ENCODE measurements at regions not wholly inside any gene's neighbourhood (a gene's known extent, or its start where the extent isn't known, plus 50 kb on each side); places are given as distances from the start of the nearest gene placed in this dataset.

DNA sequence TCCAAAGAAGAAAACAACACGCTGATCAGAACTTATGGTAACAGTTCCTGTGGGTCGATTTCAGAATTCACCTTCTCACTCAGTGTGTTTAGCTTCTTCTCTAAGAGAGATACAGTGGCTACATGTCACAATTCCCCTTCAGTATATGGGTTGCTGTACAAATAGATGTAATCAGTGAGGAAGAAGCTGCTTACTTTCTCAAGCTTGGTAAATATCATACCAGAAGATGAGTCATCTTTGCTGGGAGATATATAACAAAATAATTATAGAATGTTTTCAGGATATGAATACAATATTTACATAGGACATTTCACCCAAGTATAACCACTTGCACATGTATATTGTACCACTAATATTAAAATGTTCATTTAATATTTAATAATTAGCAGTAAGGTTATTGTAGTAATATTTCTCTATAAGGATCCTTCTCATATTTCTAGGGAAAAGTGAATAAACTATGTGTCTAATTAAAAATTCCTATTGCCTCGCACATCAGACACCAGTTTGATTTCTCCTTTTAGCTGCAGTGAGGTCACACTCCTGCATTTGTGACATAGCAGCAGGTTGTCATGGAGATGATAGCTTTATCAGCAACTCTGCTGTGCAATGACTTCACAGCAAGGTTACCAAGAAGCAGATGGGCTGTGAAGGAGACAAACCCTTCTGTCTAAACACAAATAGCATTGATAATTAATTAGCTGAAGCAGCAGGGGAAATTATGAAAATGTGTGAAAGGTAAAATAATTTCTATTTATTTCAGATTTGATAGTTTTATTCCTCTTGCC is 211.4 kb downstream of the TUSC7 start:
- H3K4me2 ChIP-seq (ENCODE audit: unreplicated experiment) = no peak overlapping the region
- no peak for TF ChIP-seq EZH2 (IDR thresholded peaks at IDR 0.05; ENCODE audit: insufficient read depth, poor library complexity, severe bottlenecking)
- no peak for TF ChIP-seq EZH2phosphoT487 (IDR thresholded peaks at IDR 0.05; ENCODE audit: insufficient read depth, low read depth)
- H3K9me3 ChIP-seq (ENCODE audit: low read depth) = no peaks in the 10 kb centered on the region
- in situ Hi-C loops (cut with MboI) = no loop called here
- H3K4me3 ChIP-seq = no peak overlapping the region
- H3K79me2 ChIP-seq (ENCODE audit: insufficient read depth) = no peaks in the 10 kb centered on the region
- no peak overlapping the region for H3K9ac ChIP-seq
- peak; percentile 4 for DNase-seq
- no peaks in the 10 kb centered on the region for H3F3A ChIP-seq (ENCODE audit: insufficient read depth)
- WGBS, 2 experiments (ENCODE audit: low coverage in 1 of 2, low lambda C conversion rate in 2 of 2, missing lambda C conversion rate in 2 of 2) = 63 to 65% methylated on average over 3 of the region's 3 CpGs
- H3K36me3 ChIP-seq (ENCODE audit: low read depth) = no peaks in the 10 kb centered on the region
- no peak overlapping the region for H2AFZ ChIP-seq
- H3K27me3 ChIP-seq (replicated peaks; ENCODE audit: insufficient read depth) = no peaks in the 10 kb centered on the region
- no peak overlapping the region for H3K27ac ChIP-seq
- no peaks in the 10 kb centered on the region for H3K9me2 ChIP-seq (ENCODE audit: insufficient read depth)
- H4K20me1 ChIP-seq (ENCODE audit: insufficient read depth) = no peaks in the 10 kb centered on the region
- no peaks in the 10 kb centered on the region for H3K4me1 ChIP-seq (ENCODE audit: insufficient read depth)

DNA sequence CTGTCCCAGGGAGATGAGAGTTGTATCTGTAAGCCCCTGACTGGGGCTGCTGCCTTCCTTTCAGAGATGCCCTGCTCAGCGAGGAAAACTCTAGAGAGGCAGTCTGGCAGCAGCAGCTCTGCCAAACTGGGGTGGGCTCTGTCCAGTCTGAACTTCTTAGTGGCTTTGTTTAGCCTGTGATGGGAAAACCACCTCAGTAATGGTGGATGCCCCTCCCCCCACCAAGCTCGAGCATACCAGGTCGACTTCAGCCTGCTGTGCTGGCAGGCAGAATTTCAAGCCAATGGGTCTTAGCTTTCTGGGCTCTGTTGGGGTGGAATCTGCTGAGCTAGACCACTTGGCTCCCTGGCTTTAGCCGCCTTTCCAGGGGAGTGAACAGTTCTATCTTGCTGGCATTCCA is 218.3 kb downstream of the TUSC7 start:
- Histone ChIP-seq H3K4me3 (no peak overlapping the region), H2AFZ (no peak overlapping the region), H3K79me2 (ENCODE audit: insufficient read depth) (no peaks in the 10 kb centered on the region), H3K27ac (no peak overlapping the region), H3K9ac (no peak overlapping the region), H3K36me3 (ENCODE audit: low read depth) (no peaks in the 10 kb centered on the region), H3K4me2 (ENCODE audit: unreplicated experiment) (no peak overlapping the region), H3K9me3 (ENCODE audit: low read depth) (no peaks in the 10 kb centered on the region), H3K9me2 (ENCODE audit: insufficient read depth) (no peaks in the 10 kb centered on the region), H3K4me1 (ENCODE audit: insufficient read depth) (no peaks in the 10 kb centered on the region), H4K20me1 (ENCODE audit: insufficient read depth) (no peaks in the 10 kb centered on the region), H3F3A (ENCODE audit: insufficient read depth) (no peaks in the 10 kb centered on the region), H3K27me3 (replicated peaks; ENCODE audit: insufficient read depth) (no peaks in the 10 kb centered on the region)
- DNase-seq = no peak
- no peak for TF ChIP-seq EZH2phosphoT487 (IDR thresholded peaks at IDR 0.05; ENCODE audit: insufficient read depth, low read depth)
- TF ChIP-seq EZH2 (IDR thresholded peaks at IDR 0.05; ENCODE audit: insufficient read depth, poor library complexity, severe bottlenecking) = no peak
- 69% methylated on average over 4 of the region's 4 CpGs for WGBS, 2 experiments (ENCODE audit: low coverage in 1 of 2, low lambda C conversion rate in 2 of 2, missing lambda C conversion rate in 2 of 2)
- in situ Hi-C loops (cut with MboI) = no loop called here

GRCh38 chr3:116929505-116930222 is 220.1 kb downstream of the TUSC7 start:
- no peaks in the 10 kb centered on the region for H4K20me1 ChIP-seq (ENCODE audit: insufficient read depth)
- in situ Hi-C loops (cut with MboI) = no loop called here
- TF ChIP-seq EZH2 (IDR thresholded peaks at IDR 0.05; ENCODE audit: insufficient read depth, poor library complexity, severe bottlenecking) = no peak
- TF ChIP-seq EZH2phosphoT487 (IDR thresholded peaks at IDR 0.05; ENCODE audit: insufficient read depth, low read depth) = no peak
- H3K4me3 ChIP-seq = no peak overlapping the region
- H2AFZ ChIP-seq = no peak overlapping the region
- no peak overlapping the region for H3K4me2 ChIP-seq (ENCODE audit: unreplicated experiment)
- WGBS, 2 experiments (ENCODE audit: low coverage in 1 of 2, low lambda C conversion rate in 2 of 2, missing lambda C conversion rate in 2 of 2) = 62% methylated on average over 3 of the region's 3 CpGs
- H3K27me3 ChIP-seq (replicated peaks; ENCODE audit: insufficient read depth) = no peaks in the 10 kb centered on the region
- no peaks in the 10 kb centered on the region for H3F3A ChIP-seq (ENCODE audit: insufficient read depth)
- H3K9me2 ChIP-seq (ENCODE audit: insufficient read depth) = no peaks in the 10 kb centered on the region
- H3K9me3 ChIP-seq (ENCODE audit: low read depth) = no peaks in the 10 kb centered on the region
- H3K27ac ChIP-seq = no peak overlapping the region
- DNase-seq = no peak
- no peaks in the 10 kb centered on the region for H3K79me2 ChIP-seq (ENCODE audit: insufficient read depth)
- no peak overlapping the region for H3K9ac ChIP-seq
- no peaks in the 10 kb centered on the region for H3K4me1 ChIP-seq (ENCODE audit: insufficient read depth)
- no peaks in the 10 kb centered on the region for H3K36me3 ChIP-seq (ENCODE audit: low read depth)

- no peak overlapping the region for H3K4me2 ChIP-seq (ENCODE audit: unreplicated experiment)
- H3K79me2 ChIP-seq (ENCODE audit: insufficient read depth) = no peaks in the 10 kb centered on the region
- no peaks in the 10 kb centered on the region for H3K9me3 ChIP-seq (ENCODE audit: low read depth)
- in situ Hi-C loops (cut with MboI) = no loop called here
- H2AFZ ChIP-seq = no peak overlapping the region
- DNase-seq = peak; percentile 4
- H3K9ac ChIP-seq = no peak overlapping the region
- no peak overlapping the region for H3K4me3 ChIP-seq
- TF ChIP-seq EZH2phosphoT487 (IDR thresholded peaks at IDR 0.05; ENCODE audit: insufficient read depth, low read depth) = no peak
- TF ChIP-seq EZH2 (IDR thresholded peaks at IDR 0.05; ENCODE audit: insufficient read depth, poor library complexity, severe bottlenecking) = no peak
- H3K27ac ChIP-seq = no peak overlapping the region
- H4K20me1 ChIP-seq (ENCODE audit: insufficient read depth) = no peaks in the 10 kb centered on the region
- no peaks in the 10 kb centered on the region for H3F3A ChIP-seq (ENCODE audit: insufficient read depth)
- H3K36me3 ChIP-seq (ENCODE audit: low read depth) = no peaks in the 10 kb centered on the region
- no peaks in the 10 kb centered on the region for H3K4me1 ChIP-seq (ENCODE audit: insufficient read depth)
- no peaks in the 10 kb centered on the region for H3K9me2 ChIP-seq (ENCODE audit: insufficient read depth)
- no peaks in the 10 kb centered on the region for H3K27me3 ChIP-seq (replicated peaks; ENCODE audit: insufficient read depth)
- WGBS, 2 experiments (ENCODE audit: low coverage in 1 of 2, low lambda C conversion rate in 2 of 2, missing lambda C conversion rate in 2 of 2) = 73 to 78% methylated on average over 5 of the region's 5 CpGs
These were observed 221.2 kb downstream of the TUSC7 start for GRCh38 chr3:116930786-116931185.

Measured in GM23248 (cell line).